Mammary epithelial cell (primary cell): ENCODE measurements at regions not wholly inside any gene's neighbourhood (a gene's known extent, or its start where the extent isn't known, plus 50 kb on each side); places are given as distances from the start of the nearest gene placed in this dataset.

Source experiments
- EZH2 ChIP-seq: IDR thresholded peaks from 2 replicates; pipeline ENCODE4 v1.6.1; 2012; ENCODE audit warnings: low read length, inconsistent platforms, borderline replicate concordance
- TF ChIP-seq, protein P1 (sequence below), 2 donors: IDR thresholded peaks in 1 of 2; conservative IDR thresholded peaks in 1 of 2; 2 replicates each; pipeline ENCODE4 v1.5.1; 2011 to 2012; ENCODE audit warnings: inconsistent platforms in 2 of 2, low read length in 2 of 2, mild to moderate bottlenecking in 2 of 2, control low read depth in 1 of 2, low read depth in 1 of 2; ENCODE audit not compliant: insufficient read depth in 1 of 2; ENCODE audit errors: extremely low read depth in 1 of 2

DNA sequence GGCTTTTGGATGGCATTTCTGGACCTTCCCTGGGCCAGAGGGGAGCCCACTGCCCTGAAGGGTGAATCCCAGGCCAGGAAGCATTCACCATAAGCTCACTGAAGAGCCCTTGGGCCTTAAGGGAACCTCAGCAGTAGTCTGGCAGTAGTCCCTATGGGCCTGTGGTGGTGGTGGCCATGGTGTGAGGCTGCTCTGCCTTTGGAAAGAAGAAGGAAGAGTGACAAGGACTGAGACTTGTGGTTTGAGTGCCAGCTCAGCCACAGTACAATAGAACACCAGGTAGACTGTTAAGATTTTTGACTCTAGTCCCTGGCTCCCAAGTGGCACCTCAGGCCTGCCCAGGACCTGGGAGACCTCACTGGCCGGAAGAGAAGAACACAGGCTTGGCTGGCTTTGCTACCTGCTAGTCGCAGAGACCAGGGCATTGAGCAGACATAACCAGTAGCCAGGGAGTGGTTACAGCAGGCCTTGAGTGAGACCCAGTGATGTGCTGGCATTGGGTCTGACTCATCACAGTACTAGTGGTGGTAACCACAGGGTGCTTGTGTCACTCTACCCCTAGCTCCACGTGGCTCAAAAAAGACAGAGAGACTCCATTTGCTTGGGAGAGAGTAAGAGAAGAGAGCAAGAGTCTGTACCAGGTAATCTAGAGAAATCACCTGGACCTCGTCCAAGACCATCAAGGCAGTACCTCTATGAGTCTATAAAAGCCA is 259.8 kb upstream of the BLID start:
- TF ChIP-seq EZH2 = no peak
- TF ChIP-seq, protein P1, sequence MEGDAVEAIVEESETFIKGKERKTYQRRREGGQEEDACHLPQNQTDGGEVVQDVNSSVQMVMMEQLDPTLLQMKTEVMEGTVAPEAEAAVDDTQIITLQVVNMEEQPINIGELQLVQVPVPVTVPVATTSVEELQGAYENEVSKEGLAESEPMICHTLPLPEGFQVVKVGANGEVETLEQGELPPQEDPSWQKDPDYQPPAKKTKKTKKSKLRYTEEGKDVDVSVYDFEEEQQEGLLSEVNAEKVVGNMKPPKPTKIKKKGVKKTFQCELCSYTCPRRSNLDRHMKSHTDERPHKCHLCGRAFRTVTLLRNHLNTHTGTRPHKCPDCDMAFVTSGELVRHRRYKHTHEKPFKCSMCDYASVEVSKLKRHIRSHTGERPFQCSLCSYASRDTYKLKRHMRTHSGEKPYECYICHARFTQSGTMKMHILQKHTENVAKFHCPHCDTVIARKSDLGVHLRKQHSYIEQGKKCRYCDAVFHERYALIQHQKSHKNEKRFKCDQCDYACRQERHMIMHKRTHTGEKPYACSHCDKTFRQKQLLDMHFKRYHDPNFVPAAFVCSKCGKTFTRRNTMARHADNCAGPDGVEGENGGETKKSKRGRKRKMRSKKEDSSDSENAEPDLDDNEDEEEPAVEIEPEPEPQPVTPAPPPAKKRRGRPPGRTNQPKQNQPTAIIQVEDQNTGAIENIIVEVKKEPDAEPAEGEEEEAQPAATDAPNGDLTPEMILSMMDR (conservative IDR thresholded peaks at IDR 0.05 in 1 of 2, IDR thresholded peaks at IDR 0.05 in 1 of 2; ENCODE audit: extremely low read depth in 1 of 2, insufficient read depth in 1 of 2, low read depth in 1 of 2, low read length in 2 of 2) = no peak
